CD8-positive, alpha-beta memory T cell (primary cell): ENCODE measurements at regions not wholly inside any gene's neighbourhood (a gene's known extent, or its start where the extent isn't known, plus 50 kb on each side); places are given as distances from the start of the nearest gene placed in this dataset.
"Not testable (repeated sequence)": the region's sequence is repeated elsewhere in the genome, so short reads cannot be mapped to it uniquely, and the experiment has no call there.

Experiments
- CTCF ChIA-PET: fragments of 350-600 bp; sonication (Branson Sonifier 250); formaldehyde crosslinking; loops from one replicate; lab custom pipeline; 2021; ENCODE audit warnings: antibody characterized with exemption; lab: Charles Lee
- POLR2A ChIA-PET: fragments of 350-600 bp; sonication (Branson Sonifier 250); formaldehyde crosslinking; loops from one replicate; lab custom pipeline; 2021; ENCODE audit warnings: antibody characterized with exemption; lab: Charles Lee
- DNase-seq, 5 donors: peaks; one replicate each; pipeline versions ENCODE4 v3.0.0 to v3.0.0-alpha.2; 2020 to 2022; ENCODE audit warnings: mixed read lengths in 1 of 5
- H3K27ac ChIP-seq: one replicate; pipeline ENCODE4 v1.7.0; 2013; ENCODE audit warnings: low read depth, mild to moderate bottlenecking, low read length, moderate library complexity
- H3K27me3 ChIP-seq: 2 replicates; pipeline ENCODE4 v1.7.0; 2013; ENCODE audit warnings: low read length, mild to moderate bottlenecking; ENCODE audit not compliant: insufficient read depth, poor library complexity, severe bottlenecking
- H3K36me3 ChIP-seq: 2 replicates; pipeline ENCODE4 v1.7.0; 2013; ENCODE audit warnings: mild to moderate bottlenecking, low read length, moderate library complexity; ENCODE audit not compliant: insufficient read depth
- H3K4me1 ChIP-seq: 2 replicates; pipeline ENCODE4 v1.7.0; 2013; ENCODE audit warnings: mild to moderate bottlenecking, low read length, moderate library complexity; ENCODE audit not compliant: insufficient read depth
- H3K4me3 ChIP-seq: 2 replicates; pipeline ENCODE4 v1.7.0; 2013; ENCODE audit warnings: mild to moderate bottlenecking, low read length
- H3K9me3 ChIP-seq: 2 replicates; pipeline ENCODE4 v1.7.0; 2013; ENCODE audit warnings: mild to moderate bottlenecking, low read length
- H3K27ac Mint-ChIP-seq, 8 donors: one replicate each; pipeline ENCODE4 v1.8.0; 2020 to 2021; ENCODE audit warnings: mixed read lengths in 8 of 8, mild to moderate bottlenecking in 6 of 8, inconsistent platforms in 3 of 8, moderate library complexity in 3 of 8
- H3K27me3 Mint-ChIP-seq, 2 donors: one replicate each; pipeline ENCODE4 v1.8.0; 2020 to 2021; ENCODE audit warnings: mixed read lengths in 2 of 2, mild to moderate bottlenecking in 1 of 2, moderate library complexity in 1 of 2
- H3K36me3 Mint-ChIP-seq, 3 donors: one replicate each; pipeline ENCODE4 v1.8.0; 2020 to 2021; ENCODE audit warnings: mixed read lengths in 3 of 3, inconsistent platforms in 1 of 3, mild to moderate bottlenecking in 1 of 3
- H3K4me1 Mint-ChIP-seq, 3 donors: one replicate each; pipeline ENCODE4 v1.8.0; 2020 to 2021; ENCODE audit warnings: mixed read lengths in 3 of 3, inconsistent platforms in 1 of 3, mild to moderate bottlenecking in 1 of 3
- H3K4me3 Mint-ChIP-seq, 7 donors: one replicate each; pipeline ENCODE4 v1.8.0; 2020 to 2021; ENCODE audit warnings: mixed read lengths in 7 of 7, mild to moderate bottlenecking in 6 of 7, moderate library complexity in 4 of 7, inconsistent platforms in 2 of 7
- H3K9me3 Mint-ChIP-seq, 5 donors: one replicate each; pipeline ENCODE4 v1.8.0; 2020 to 2022; ENCODE audit warnings: mixed read lengths in 5 of 5, mild to moderate bottlenecking in 3 of 5, moderate library complexity in 2 of 5, inconsistent platforms in 1 of 5

DNA sequence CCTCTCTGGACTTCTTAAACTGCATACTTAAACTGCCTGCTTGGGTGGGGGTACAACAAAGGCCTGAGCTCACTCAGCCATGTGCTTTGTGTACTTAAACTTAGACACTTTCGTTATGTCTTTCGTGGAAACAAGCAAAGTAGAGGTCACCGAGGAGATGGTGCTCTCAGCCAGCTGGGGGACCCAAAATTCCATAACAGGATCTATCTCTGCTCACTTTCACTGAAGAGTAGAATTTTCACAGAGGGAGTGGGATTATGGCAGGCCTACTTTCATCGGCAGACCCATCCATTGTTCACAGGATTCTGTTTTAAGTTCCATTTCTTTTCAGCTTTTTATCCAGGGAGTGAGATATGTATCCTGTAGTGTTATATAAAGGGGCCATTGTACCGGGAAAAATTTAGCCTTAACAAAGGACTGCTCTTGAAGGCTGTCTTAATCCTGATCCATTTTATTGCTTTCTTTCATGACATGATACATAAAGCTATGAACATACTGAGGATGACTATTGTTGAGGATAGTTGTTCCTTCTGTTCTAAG lies 370.0 kb upstream of the GHITM start:
- Histone ChIP-seq H3K9me3 (no peaks in the 10 kb centered on the region), H3K36me3 (no peaks in the 10 kb centered on the region), H3K27me3 (no peaks in the 10 kb centered on the region), H3K4me1 (no peaks in the 10 kb centered on the region), H3K27ac (no peak overlapping the region), H3K4me3 (no peak overlapping the region)
- Mint-ChIP-seq H3K4me3 (no peak overlapping the region), H3K27me3 (no peaks in the 10 kb centered on the region), H3K4me1 (no peaks in the 10 kb centered on the region), H3K36me3 (peaks cover 0 to under 1% (median 0%) of the 10 kb centered on the region in 3 donors), H3K9me3 (peaks cover 0 to 9% (median 4%) of the 10 kb centered on the region in 5 donors), H3K27ac (no peak overlapping the region)
- no peak for DNase-seq
- POLR2A ChIA-PET: no interaction called here
- CTCF ChIA-PET: no interaction called here

GRCh38 chr10:83786701-83787100 lies 352.6 kb upstream of the GHITM start:
- H3K36me3 ChIP-seq, H3K4me3 ChIP-seq, H3K4me1 ChIP-seq, H3K27me3 ChIP-seq, H3K4me3 Mint-ChIP-seq, H3K36me3 Mint-ChIP-seq, H3K27me3 Mint-ChIP-seq, H3K4me1 Mint-ChIP-seq, DNase-seq, POLR2A ChIA-PET, H3K9me3 ChIP-seq, CTCF ChIA-PET, H3K27ac ChIP-seq, H3K27ac Mint-ChIP-seq: not testable (repeated sequence)
- H3K9me3 Mint-ChIP-seq: peaks cover 11 to 27% (median 14%) of the 10 kb centered on the region in 5 donors

- peaks cover 2 to 4% of the 10 kb centered on the region in 2 donors for H3K27me3 Mint-ChIP-seq
- DNase-seq: no peak
- Histone ChIP-seq H3K36me3 (no peaks in the 10 kb centered on the region), H3K27ac (no peak overlapping the region), H3K4me3 (no peak overlapping the region), H3K9me3 (no peaks in the 10 kb centered on the region), H3K27me3 (no peaks in the 10 kb centered on the region), H3K4me1 (no peaks in the 10 kb centered on the region)
- H3K27ac Mint-ChIP-seq: no peak overlapping the region
- ChIA-PET CTCF (no interaction called here), POLR2A (no interaction called here)
- no peak overlapping the region for H3K4me3 Mint-ChIP-seq
- H3K9me3 Mint-ChIP-seq: peaks cover 3 to 13% (median 6%) of the 10 kb centered on the region in 5 donors
- no peaks in the 10 kb centered on the region for H3K36me3 Mint-ChIP-seq
- no peaks in the 10 kb centered on the region for H3K4me1 Mint-ChIP-seq
These were observed 337.3 kb upstream of the GHITM start for GRCh38 chr10:83801983-83802382.

DNA sequence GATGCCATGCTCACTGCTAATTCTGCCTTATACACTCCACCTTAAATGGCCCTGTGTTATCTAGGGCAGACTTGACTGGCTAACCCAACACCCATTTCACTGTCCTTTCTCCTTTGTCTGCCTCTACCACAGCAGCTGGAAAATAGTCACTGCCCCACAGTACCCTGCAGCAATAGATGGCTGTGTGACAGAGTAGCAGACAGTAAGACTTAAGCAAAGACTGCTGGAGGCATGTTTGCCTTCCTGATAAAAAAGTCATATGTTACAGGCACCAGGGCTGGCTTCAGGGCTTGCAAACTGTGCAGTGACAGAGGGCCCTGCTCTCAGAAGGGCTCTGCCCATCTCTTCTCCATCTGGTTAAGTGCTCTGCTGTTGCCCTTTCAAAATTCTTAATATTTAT lies 332.6 kb upstream of the GHITM start:
- Histone ChIP-seq H3K4me3 (no peak overlapping the region), H3K27me3 (no peaks in the 10 kb centered on the region), H3K9me3 (no peaks in the 10 kb centered on the region), H3K27ac (no peak overlapping the region), H3K4me1 (no peaks in the 10 kb centered on the region), H3K36me3 (no peaks in the 10 kb centered on the region)
- no peak for DNase-seq
- no peak overlapping the region for H3K4me3 Mint-ChIP-seq
- POLR2A ChIA-PET: no interaction called here
- H3K27ac Mint-ChIP-seq: no peak overlapping the region
- H3K4me1 Mint-ChIP-seq: no peaks in the 10 kb centered on the region
- H3K36me3 Mint-ChIP-seq: no peaks in the 10 kb centered on the region
- CTCF ChIA-PET: no interaction called here
- peaks cover under 1 to 6% (median 4%) of the 10 kb centered on the region in 5 donors for H3K9me3 Mint-ChIP-seq
- H3K27me3 Mint-ChIP-seq: peaks cover 4 to 7% of the 10 kb centered on the region in 2 donors

- no peak overlapping the region for H3K27ac ChIP-seq
- H3K9me3 Mint-ChIP-seq: peaks cover 0 to 1% (median 0%) of the 10 kb centered on the region in 5 donors
- DNase-seq: no peak
- H3K4me3 ChIP-seq: no peak overlapping the region
- CTCF ChIA-PET: interaction anchor here (1.0 kb wide), 1 partner anchor 129 kb away, joined by 3 read pairs; no protein-coding TSS in a partner anchor
- H3K4me3 Mint-ChIP-seq: no peak overlapping the region
- H3K36me3 Mint-ChIP-seq: no peaks in the 10 kb centered on the region
- H3K27me3 ChIP-seq: no peaks in the 10 kb centered on the region
- H3K4me1 Mint-ChIP-seq: no peaks in the 10 kb centered on the region
- peaks cover 3 to 4% of the 10 kb centered on the region in 2 donors for H3K27me3 Mint-ChIP-seq
- no peak overlapping the region for H3K27ac Mint-ChIP-seq
- no peaks in the 10 kb centered on the region for H3K9me3 ChIP-seq
- H3K36me3 ChIP-seq: no peaks in the 10 kb centered on the region
- H3K4me1 ChIP-seq: no peaks in the 10 kb centered on the region
- POLR2A ChIA-PET: no interaction called here
These were observed 330.3 kb upstream of the GHITM start for GRCh38 chr10:83809001-83809400.

GRCh38 chr10:83816942-83817341 lies 322.4 kb upstream of the GHITM start:
- Histone ChIP-seq H3K4me1 (no peaks in the 10 kb centered on the region), H3K27ac (no peak overlapping the region), H3K36me3 (no peaks in the 10 kb centered on the region), H3K9me3 (no peaks in the 10 kb centered on the region), H3K27me3 (no peaks in the 10 kb centered on the region), H3K4me3 (no peak overlapping the region)
- Mint-ChIP-seq H3K27me3 (no peaks in the 10 kb centered on the region), H3K9me3 (no peaks in the 10 kb centered on the region), H3K27ac (no peak overlapping the region), H3K4me3 (no peak overlapping the region), H3K36me3 (no peaks in the 10 kb centered on the region), H3K4me1 (no peaks in the 10 kb centered on the region)
- no peak for DNase-seq
- POLR2A ChIA-PET: no interaction called here
- CTCF ChIA-PET: no interaction called here

DNA sequence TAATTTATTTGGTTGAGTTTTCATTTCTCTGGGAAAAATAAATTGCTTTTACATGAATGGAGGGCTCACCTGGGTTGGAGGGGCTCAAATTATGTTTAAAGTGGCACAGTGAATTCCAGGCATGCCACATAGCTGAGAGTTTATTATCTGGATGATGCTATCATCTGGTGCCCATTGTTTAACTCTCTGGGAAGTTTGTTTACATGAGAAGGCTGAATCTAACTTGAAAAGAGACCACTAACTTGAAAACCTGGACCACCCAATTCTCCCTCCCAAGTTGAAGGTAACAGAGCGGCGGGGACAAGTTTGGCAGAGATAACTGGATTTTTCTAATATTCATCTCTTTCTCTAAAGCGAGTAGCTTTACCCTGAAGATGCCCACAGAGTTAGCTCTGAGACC lies 321.5 kb upstream of the GHITM start:
- H3K27ac ChIP-seq: no peak overlapping the region
- H3K4me1 ChIP-seq: no peaks in the 10 kb centered on the region
- Mint-ChIP-seq H3K27me3 (peaks cover 0 to 1% of the 10 kb centered on the region in 2 donors), H3K27ac (no peak overlapping the region), H3K36me3 (no peaks in the 10 kb centered on the region), H3K4me1 (no peaks in the 10 kb centered on the region), H3K9me3 (no peaks in the 10 kb centered on the region), H3K4me3 (no peak overlapping the region)
- CTCF ChIA-PET: no interaction called here
- H3K27me3 ChIP-seq: no peaks in the 10 kb centered on the region
- no peaks in the 10 kb centered on the region for H3K9me3 ChIP-seq
- no peak for DNase-seq
- no peaks in the 10 kb centered on the region for H3K36me3 ChIP-seq
- H3K4me3 ChIP-seq: no peak overlapping the region
- POLR2A ChIA-PET: no interaction called here

DNA sequence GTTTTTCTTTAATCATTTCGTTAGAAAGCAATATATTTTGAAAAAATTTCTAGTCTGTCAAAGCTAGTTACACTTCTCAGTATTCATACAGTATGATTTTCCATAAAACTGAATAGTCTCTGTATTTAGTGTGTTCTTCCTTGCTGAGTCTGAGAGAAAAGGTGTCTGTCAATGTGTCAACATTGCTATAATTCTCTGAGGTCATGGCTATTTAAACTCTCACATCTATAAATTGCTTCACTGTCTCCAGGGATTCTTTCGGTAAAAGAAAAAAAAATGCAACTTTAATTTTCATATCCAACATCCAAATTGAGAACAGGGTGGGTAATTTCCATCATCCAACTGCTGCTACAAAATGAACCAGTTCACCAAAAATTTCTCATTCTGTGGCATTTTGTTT lies 319.7 kb upstream of the GHITM start:
- H3K4me1 ChIP-seq: no peaks in the 10 kb centered on the region
- no peaks in the 10 kb centered on the region for H3K9me3 Mint-ChIP-seq
- DNase-seq: no peak
- H3K9me3 ChIP-seq: no peaks in the 10 kb centered on the region
- H3K36me3 Mint-ChIP-seq: no peaks in the 10 kb centered on the region
- ChIA-PET CTCF (no interaction called here), POLR2A (no interaction called here)
- H3K4me3 ChIP-seq: no peak overlapping the region
- H3K27ac ChIP-seq: no peak overlapping the region
- no peaks in the 10 kb centered on the region for H3K4me1 Mint-ChIP-seq
- H3K4me3 Mint-ChIP-seq: no peak overlapping the region
- peaks cover 0 to 1% of the 10 kb centered on the region in 2 donors for H3K27me3 Mint-ChIP-seq
- H3K27me3 ChIP-seq: no peaks in the 10 kb centered on the region
- no peak overlapping the region for H3K27ac Mint-ChIP-seq
- no peaks in the 10 kb centered on the region for H3K36me3 ChIP-seq

DNA sequence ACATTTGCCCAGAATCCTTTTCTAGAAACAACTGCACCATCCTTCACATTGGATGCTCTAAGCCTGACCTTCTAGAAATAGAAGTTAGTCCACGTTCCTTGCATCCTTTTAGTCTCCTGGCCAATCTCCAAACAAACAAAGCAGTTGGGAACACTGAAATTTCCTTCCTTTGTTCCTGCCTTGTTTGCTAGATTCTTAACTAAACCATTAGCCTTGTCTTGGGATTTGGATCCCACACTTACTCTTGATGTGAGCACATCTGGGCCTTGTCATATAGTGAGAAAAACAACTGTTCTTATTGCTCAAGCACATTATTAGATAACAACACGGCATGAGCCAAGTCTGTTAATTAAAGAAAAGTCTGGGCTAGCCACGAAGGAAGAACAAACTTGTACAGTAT lies 319.3 kb upstream of the GHITM start:
- POLR2A ChIA-PET: no interaction called here
- Histone ChIP-seq H3K27me3 (no peaks in the 10 kb centered on the region), H3K27ac (no peak overlapping the region), H3K36me3 (no peaks in the 10 kb centered on the region), H3K4me3 (no peak overlapping the region), H3K9me3 (no peaks in the 10 kb centered on the region), H3K4me1 (no peaks in the 10 kb centered on the region)
- H3K9me3 Mint-ChIP-seq: no peaks in the 10 kb centered on the region
- no peaks in the 10 kb centered on the region for H3K4me1 Mint-ChIP-seq
- no peaks in the 10 kb centered on the region for H3K36me3 Mint-ChIP-seq
- H3K27ac Mint-ChIP-seq: no peak overlapping the region
- DNase-seq: no peak
- peaks cover 0 to 1% of the 10 kb centered on the region in 2 donors for H3K27me3 Mint-ChIP-seq
- H3K4me3 Mint-ChIP-seq: no peak overlapping the region
- CTCF ChIA-PET: no interaction called here
